ENCODE measurements at regions not wholly inside any gene's neighbourhood (a gene's known extent, or its start where the extent isn't known, plus 50 kb on each side); places are given as distances from the start of the nearest gene placed in this dataset.

- TF ChIP-seq CTCF (IDR thresholded peaks at IDR 0.05; ENCODE audit: low read depth, low read length, missing input control) (no peak), YY1 (IDR thresholded peaks at IDR 0.05) (no peak), TAF1 (conservative IDR thresholded peaks at IDR 0.05) (no peak), FOXA1 (IDR thresholded peaks at IDR 0.05) (no peak), SP1 (IDR thresholded peaks at IDR 0.05) (no peak), REST (IDR thresholded peaks at IDR 0.05) (no peak), JUND (IDR thresholded peaks at IDR 0.05) (no peak), RXRA (IDR thresholded peaks at IDR 0.05) (no peak), GABPA (IDR thresholded peaks at IDR 0.05 in 1 of 2, conservative IDR thresholded peaks at IDR 0.05 in 1 of 2) (no peak)
These were observed 621.6 kb downstream of the BNC2 start for GRCh38 chr9:16248822-16249221.

All from liver (tissue), 3 donors.